ENCODE measurements at regions not wholly inside any gene's neighbourhood (a gene's known extent, or its start where the extent isn't known, plus 50 kb on each side); places are given as distances from the start of the nearest gene placed in this dataset.

GRCh38 chr15:66917904-66918448 is 147.4 kb upstream of the SMAD3 start:
- Histone ChIP-seq H3K9ac (ENCODE audit: low read length) (no peak overlapping the region), H4K20me1 (ENCODE audit: insufficient read depth, low read length) (no peaks in the 10 kb centered on the region), H3K9me3 (replicated peaks; ENCODE audit: insufficient read depth, low read length) (no peaks in the 10 kb centered on the region), H3K27me3 (replicated peaks; ENCODE audit: insufficient read depth, low read length) (0 out of 2 replicates have a peak, but pooled peaks cover 5% of the 10 kb centered on the region), H3F3A (ENCODE audit: insufficient read depth, low read length) (no peaks in the 10 kb centered on the region), H3K4me2 (ENCODE audit: low read depth, low read length) (no peak overlapping the region), H2AFZ (ENCODE audit: low read length) (no peak overlapping the region), H3K79me2 (ENCODE audit: low read length) (no peaks in the 10 kb centered on the region), H3K4me3 (ENCODE audit: low read length) (no peak overlapping the region), H3K36me3 (replicated peaks; ENCODE audit: insufficient read depth, low read length) (no peaks in the 10 kb centered on the region), H3K9me2 (replicated peaks; ENCODE audit: insufficient read depth, low read length) (no peaks in the 10 kb centered on the region), H3K27ac (ENCODE audit: low read length) (no peak overlapping the region), H3K4me1 (ENCODE audit: low read length) (peaks cover 6% of the 10 kb centered on the region; the same call in 1 of the 2 replicates)
- DNase-seq: no peak
- TF ChIP-seq EZH2 (optimal IDR thresholded peaks at IDR 0.05; ENCODE audit: low read depth, low read length) (no peak), CTCF (IDR thresholded peaks at IDR 0.05; ENCODE audit: low read length) (no peak)

GRCh38 chr15:66919421-66919820 is 146.0 kb upstream of the SMAD3 start:
- DNase-seq: no peak
- Histone ChIP-seq H3K4me1 (ENCODE audit: low read length) (peaks cover 6% of the 10 kb centered on the region; the same call in 1 of the 2 replicates), H3K79me2 (ENCODE audit: low read length) (no peaks in the 10 kb centered on the region), H3K4me2 (ENCODE audit: low read depth, low read length) (no peak overlapping the region), H3K4me3 (ENCODE audit: low read length) (no peak overlapping the region), H3K9ac (ENCODE audit: low read length) (no peak overlapping the region), H3K9me2 (replicated peaks; ENCODE audit: insufficient read depth, low read length) (no peaks in the 10 kb centered on the region), H4K20me1 (ENCODE audit: insufficient read depth, low read length) (no peaks in the 10 kb centered on the region), H3K36me3 (replicated peaks; ENCODE audit: insufficient read depth, low read length) (no peaks in the 10 kb centered on the region), H3F3A (ENCODE audit: insufficient read depth, low read length) (no peaks in the 10 kb centered on the region), H3K9me3 (replicated peaks; ENCODE audit: insufficient read depth, low read length) (no peaks in the 10 kb centered on the region), H3K27me3 (replicated peaks; ENCODE audit: insufficient read depth, low read length) (0 out of 2 replicates have a peak, but pooled peaks cover 5% of the 10 kb centered on the region), H3K27ac (ENCODE audit: low read length) (no peak overlapping the region), H2AFZ (ENCODE audit: low read length) (no peak overlapping the region)
- TF ChIP-seq EZH2phosphoT487 (IDR thresholded peaks at IDR 0.05; ENCODE audit: low read length) (no peak), EZH2 (optimal IDR thresholded peaks at IDR 0.05; ENCODE audit: low read depth, low read length) (no peak), CTCF (IDR thresholded peaks at IDR 0.05; ENCODE audit: low read length) (no peak)

- DNase-seq: no peak
- Histone ChIP-seq H3K27ac (ENCODE audit: low read length) (no peak overlapping the region), H3K4me3 (ENCODE audit: low read length) (no peak overlapping the region), H3K27me3 (replicated peaks; ENCODE audit: insufficient read depth, low read length) (0 out of 2 replicates have a peak, but pooled peaks cover 4% of the 10 kb centered on the region), H4K20me1 (ENCODE audit: insufficient read depth, low read length) (no peaks in the 10 kb centered on the region), H3K9me2 (replicated peaks; ENCODE audit: insufficient read depth, low read length) (no peaks in the 10 kb centered on the region), H3F3A (ENCODE audit: insufficient read depth, low read length) (no peaks in the 10 kb centered on the region), H3K36me3 (replicated peaks; ENCODE audit: insufficient read depth, low read length) (no peaks in the 10 kb centered on the region), H3K79me2 (ENCODE audit: low read length) (no peaks in the 10 kb centered on the region), H3K9me3 (replicated peaks; ENCODE audit: insufficient read depth, low read length) (no peaks in the 10 kb centered on the region), H2AFZ (ENCODE audit: low read length) (no peak overlapping the region), H3K4me1 (ENCODE audit: low read length) (peaks cover 6% of the 10 kb centered on the region; the same call in 1 of the 2 replicates), H3K9ac (ENCODE audit: low read length) (no peak overlapping the region), H3K4me2 (ENCODE audit: low read depth, low read length) (no peak overlapping the region)
- TF ChIP-seq EZH2 (optimal IDR thresholded peaks at IDR 0.05; ENCODE audit: low read depth, low read length) (no peak), EZH2phosphoT487 (IDR thresholded peaks at IDR 0.05; ENCODE audit: low read length) (no peak), CTCF (IDR thresholded peaks at IDR 0.05; ENCODE audit: low read length) (no peak)
These were observed 144.0 kb upstream of the SMAD3 start for GRCh38 chr15:66921319-66921915.

Data from MM.1S (cell line).